CD4-positive, alpha-beta T cell treated with Interleukin-4 for 4 hours (primary cell): ENCODE measurements at regions not wholly inside any gene's neighbourhood (a gene's known extent, or its start where the extent isn't known, plus 50 kb on each side); places are given as distances from the start of the nearest gene placed in this dataset.

Experiments
- DNase-seq: peaks from one replicate; pipeline ENCODE4 v3.0.0-alpha.2; 2020

DNA sequence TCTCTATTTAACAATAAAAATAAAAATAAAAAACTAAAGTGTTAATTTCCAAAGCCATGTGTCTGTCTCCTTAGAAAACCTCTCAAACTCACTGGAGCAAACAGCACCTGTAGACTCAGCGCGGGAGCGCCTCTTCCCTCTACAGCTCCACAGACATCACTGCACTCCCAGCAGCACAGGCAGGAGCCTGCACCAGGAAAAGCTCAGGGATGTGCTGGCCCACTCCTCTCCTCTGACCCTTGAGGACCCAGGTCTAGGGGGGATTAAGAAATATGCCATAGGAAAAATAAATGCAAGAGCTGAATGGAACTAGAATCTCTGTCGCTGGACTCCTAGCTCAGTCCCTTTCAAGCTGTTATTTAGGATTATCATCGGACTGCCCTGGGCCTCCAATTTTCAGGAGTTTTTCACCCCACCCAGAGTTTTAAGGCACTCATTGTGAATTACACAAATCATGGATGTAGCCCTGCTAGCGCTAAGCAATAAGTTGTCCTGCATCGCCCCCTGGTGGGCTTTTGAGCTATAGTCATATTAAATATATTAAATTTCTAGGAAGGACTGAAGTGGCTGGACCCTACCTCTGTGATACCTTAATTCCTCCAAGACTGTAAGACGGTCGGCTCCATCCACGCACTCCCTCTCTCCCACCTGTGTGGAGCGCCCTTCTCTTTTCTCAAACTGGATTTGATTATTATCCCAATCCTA, 333.9 kb downstream of the UQCRFS1 start:
- DNase-seq, result peak; percentile 47

DNA sequence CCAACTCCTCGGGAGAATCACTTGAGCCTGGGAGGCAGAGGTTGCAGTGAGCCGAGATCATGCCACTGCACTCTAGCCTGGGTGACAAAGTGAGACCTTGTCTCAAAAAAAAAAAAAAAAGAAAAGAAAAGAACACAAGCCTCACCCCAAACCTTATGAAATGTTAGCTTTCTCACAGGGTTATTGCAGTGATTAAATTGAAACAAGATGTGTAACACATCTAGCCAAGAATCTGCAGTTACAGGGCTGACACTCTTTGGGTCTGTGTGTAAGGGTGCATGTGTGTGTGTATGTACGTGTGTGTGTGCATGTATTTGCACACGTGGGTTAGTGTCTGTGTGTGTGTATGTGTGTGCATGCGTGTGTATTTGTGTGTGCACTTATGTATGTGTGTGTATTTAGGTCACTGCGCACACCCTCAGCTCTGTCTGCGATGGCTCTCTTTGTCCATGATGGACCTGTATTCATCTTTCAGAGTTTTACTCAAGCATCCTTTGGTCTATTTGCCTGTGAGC, 336.3 kb downstream of the UQCRFS1 start:
- DNase-seq, result no peak

DNA sequence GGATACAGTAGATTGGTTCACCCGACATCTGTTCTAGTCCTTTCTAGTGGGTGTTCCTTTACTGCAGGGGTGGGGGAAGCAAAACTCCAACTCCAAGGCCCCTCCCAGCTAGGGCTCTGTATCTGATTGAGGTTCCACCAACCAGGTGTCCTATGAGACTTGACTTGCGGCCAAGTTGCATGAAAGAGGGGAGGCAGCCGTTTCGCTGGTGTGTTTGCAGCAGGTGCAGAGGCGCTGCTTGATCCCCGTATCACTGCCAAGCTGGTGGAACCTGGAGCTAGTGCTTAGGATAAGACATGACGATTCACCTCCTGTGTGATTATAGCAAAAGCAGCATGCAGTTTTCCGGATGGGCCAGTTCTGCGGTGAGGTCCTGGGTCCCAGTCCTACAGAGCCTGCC, 338.2 kb downstream of the UQCRFS1 start:
- DNase-seq, result no peak

DNA sequence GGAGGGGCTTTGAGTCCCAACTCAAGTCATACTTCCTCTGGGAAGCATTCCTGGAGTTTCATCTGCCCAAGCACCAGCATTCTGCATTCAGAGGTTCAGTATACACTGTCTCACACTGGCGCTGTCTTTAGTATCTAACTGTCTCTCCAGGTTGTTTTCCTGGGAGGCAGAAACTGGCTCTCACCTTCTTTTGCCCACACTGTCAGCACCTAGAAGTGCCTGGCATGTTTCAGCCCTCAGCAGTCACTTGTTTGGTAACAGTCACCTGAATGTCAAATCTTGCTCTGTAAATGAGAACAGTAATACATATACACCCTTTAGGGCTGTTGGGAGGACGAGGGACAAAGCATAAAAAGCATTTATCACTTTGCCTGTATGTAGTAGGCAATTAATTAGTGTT, 339.6 kb downstream of the UQCRFS1 start:
- no peak for DNase-seq

DNA sequence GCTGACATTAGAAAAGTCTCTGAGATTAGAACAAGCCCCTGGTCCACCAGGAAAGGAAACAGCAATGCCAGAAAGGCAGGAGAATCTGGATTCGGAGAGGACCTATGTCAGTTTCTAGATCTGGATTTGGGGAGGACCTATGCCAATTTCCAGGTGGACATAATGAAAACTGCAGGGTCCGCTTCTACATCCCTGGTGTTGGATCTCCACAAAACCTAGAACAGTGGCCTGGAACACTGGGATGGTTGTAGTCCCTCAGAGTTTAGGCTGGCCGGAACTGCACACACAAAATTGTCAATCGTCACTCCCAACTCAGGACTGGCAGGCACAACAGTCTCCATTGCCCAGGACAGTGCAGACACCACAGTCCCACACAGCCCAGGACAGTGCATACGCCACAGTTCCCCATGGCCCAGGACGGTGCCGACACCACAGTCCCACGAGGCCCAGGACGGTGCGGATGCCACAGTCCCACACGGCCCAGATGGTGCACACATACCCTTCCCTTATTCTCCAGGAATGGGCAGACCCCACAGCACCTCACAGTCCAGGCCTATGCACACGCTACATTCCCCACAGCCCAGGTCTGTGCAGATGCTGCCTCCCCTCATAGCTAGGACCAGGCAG, 341.7 kb downstream of the UQCRFS1 start:
- DNase-seq, result no peak

DNA sequence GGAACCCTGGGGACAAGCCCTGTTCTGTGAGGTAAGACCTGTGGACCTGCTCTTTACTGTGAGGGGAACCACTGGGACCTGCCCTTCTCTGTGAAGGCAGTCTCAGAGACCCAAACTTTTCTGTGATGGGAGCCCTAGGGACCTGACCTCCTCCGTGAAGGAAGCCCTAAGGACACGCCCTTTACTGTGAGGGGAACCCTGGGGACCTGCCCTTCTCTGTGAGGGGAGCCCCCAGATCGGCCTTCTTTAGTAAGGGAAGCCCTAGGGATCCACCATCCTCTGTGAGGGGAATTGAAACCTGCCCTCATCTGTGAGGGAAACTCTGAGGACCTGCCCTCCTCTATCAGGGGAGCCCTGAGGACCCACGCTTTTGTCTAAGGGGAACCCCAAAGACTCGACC, 343.5 kb downstream of the UQCRFS1 start:
- no peak for DNase-seq

DNA sequence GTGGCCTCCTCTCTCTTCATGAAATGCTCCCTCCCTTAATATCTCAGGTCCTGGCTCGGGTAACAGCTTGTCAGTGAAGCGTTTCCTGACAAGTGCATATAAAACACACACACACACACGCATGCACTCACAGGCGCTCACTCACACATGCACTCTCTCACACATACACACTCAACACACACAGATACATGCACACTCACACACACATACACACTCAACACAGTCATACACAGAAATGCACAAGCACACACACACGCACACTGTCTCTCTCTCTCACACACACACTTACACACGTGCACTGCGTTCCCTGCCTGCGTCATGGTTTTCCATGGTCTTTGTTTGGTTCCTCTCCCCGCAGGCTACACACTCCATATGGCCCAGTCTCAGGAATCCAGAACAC, 344.1 kb downstream of the UQCRFS1 start:
- DNase-seq, result no peak

DNA sequence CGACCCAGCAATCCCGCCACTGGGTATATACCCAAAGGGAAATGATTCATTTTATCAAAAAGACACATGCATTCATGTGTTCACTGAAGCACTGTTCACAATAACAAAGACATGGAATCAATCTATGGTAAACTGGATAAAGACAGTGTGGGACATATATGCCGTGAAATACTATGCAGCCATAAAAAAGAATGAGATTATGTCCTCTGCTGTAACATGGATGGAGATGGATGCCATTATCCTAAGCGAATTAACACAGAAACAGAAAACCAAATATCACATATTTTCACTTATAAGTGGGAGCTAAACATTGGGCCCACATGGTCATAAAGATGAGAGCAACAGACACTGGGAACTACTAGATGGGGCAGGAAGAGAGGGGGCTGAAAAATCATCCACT, 345.0 kb downstream of the UQCRFS1 start:
- DNase-seq, result no peak

DNA sequence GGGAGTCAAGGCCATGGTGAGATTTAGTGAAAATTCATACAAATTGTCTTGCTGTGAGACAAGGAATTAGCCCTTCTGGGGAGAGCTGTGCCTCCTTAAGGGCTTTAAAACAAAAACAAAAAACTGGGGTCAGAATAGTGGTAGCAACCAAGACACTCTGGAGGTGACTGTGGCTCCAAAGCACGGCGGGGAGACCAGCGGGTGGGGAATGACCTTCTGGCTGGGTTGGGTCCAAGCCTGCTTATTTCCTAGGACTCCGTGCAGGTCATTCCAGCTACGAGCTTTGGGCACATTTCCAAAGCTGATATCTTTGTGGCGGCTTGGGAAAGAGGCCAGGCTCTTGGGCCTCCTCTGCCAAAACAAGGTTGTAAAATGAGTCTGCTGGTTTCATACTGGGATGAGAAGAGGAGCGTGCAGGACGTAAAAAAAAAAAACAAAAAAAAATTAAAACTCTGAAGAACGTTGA, 348.3 kb downstream of the UQCRFS1 start:
- no peak for DNase-seq

DNA sequence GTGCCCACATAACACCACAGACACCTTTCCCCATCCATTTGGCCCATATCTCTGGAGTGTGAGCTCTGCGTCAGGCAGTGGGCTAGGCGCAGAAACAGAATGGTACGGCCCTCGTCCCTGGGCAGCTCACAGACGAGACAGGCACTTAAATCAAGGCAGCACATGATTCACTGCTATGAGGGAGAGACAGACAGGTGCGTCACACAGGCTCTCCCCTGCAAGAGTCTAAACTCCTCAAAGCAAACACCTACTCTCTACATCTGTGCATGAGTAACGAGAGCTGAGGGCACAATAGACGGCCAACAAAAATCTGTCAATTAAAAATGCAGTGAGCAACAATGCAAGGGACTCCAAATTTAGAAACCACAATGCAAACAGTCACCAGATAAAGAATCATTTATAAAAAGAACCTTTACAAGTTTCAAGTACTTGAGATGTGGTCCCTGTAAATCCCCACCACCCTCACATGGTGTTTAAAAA, 348.9 kb downstream of the UQCRFS1 start:
- no peak for DNase-seq

DNA sequence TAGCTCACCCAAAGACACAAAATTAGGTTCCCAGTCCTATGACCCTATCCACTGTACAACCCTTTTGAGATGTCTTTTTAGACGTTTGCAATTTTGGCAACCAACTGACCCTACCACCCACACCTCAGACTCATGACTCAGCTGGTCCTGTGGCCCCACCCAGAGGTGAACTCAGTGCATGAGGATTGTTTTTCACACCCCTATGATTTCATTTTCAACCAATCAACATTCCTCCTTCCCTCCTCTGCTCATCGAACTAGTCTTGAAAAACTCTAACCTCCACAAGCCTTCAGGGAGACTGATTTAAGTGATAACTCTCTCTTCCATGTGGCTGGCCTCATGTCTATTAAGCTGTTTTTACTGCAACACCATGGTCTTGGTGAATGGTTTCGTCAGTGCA, 350.7 kb downstream of the UQCRFS1 start:
- no peak for DNase-seq

DNA sequence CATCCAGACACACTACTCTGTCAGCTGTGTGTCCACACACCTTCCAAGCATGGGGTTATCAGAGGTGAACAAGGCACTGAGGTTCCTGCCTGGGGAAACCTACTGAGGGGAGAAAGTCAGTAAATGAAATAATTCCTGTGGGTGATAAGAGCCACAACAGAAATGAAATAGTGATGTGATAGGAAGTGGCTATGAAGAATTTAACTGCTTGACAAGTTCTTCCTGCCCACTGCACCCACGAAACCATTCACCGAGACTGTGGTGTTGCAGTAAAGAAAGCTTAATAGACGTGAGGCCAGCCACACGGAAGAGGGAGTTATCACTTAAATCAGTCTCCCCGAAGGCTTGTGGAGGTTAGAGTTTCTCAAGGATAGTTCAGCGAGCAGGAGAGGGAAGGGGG, 353.1 kb downstream of the UQCRFS1 start:
- no peak for DNase-seq

DNA sequence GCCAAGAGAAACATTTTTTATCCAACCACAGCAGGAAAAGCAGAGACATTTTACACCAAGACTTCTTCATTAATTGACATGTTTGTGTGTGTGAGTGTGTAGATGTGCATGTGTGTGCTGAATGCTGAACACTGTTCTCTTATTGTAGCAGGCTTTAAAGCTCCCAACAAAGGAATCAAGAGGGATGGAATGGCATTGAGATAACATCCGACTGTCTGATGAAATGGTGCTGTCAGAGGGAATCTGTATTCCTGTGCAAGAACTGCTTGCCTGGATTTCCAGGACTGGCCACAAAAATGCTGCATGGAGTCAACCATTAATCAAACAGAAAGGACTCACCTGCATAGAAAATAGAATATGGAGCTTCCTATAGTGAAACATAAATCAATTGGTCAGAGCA, 354.0 kb downstream of the UQCRFS1 start:
- no peak for DNase-seq

DNA sequence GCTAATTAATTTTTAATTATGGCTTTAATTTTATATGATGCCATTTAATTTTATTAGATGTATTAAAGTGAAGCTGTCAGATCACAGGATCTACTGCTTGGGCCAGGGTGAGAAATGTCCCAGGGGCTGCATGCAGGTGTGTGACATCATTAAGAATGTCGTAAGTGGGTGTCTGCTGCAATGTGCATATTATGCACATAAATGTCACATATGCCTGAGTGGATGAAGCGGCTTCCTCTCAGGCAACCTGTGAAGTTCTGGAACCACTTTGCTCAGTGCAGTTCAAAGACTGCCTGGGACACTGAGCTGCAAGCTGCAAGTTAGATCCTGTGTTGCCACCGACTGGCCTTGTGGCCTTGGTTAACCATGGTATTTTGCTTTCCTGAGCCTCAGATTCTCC, 355.0 kb downstream of the UQCRFS1 start:
- DNase-seq, result no peak

DNA sequence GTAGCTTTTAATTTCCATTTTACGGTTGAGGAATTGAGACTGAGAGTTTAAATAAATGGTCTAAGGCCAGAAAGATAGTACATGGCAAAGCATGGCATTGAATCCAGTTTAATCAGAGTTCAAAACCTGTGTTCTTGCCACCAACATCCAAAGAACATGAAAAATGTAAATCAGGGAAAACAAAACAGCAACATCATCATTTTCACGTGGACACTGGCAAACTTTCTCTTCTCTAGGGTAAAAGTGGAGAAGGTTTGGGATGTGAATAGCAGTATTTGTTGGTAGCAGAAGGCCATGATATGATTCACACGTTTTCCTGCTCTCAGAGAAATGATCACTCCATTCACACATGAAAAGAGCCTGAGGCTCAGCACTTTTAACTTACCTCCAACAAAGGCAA, 357.7 kb downstream of the UQCRFS1 start:
- no peak for DNase-seq

DNA sequence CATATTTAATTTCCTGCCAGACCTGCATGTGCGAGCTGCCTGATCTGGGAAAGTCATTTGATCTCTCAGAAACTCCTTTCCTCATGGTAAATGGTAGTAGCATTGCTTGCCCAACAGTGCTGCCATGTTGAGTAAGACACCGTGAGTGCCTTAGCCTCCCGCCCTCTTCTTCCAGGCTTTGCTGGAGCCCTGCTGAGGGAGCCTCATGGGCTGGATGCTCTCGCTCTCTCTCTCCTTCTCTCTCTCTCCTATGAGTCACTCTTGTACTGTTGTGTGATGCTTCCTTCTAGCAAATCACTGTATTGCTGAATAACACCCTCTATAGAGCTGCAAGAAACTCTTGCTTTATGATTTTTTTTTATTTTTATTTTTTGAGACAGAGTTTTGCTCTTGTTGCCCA, 365.5 kb downstream of the UQCRFS1 start:
- no peak for DNase-seq

DNA sequence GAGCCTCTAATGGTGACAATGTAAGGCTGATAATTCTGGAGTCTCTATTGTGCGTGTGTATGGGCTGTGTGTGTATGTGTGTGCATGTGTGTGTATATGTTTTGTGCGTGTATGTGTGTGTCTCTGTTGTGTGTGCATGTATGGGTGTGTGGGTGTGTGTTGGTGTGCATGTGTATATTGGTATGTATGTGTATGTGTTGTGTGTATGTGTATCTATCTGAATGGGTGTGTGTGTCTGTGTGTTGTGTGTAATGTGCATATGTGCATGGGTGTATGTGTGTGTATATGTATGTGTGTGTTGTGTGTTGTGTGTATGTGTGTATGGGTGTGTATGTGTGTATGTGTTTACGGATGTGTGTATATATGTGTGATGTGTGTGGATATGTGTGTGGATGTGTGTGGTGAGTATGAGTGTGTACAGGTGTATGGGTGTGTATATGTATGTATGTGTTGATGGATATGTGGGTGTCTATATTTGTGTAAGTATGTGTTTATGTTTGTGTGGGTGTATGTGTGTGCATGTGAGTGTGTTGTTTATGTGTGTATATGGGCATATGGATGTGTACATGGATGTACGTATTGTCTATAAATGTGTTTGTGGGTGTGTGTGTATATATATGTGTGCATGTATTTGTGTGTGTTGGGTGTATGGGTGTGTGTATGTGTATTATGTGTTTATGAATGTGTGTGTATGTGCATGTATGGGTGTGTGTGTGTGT, 366.7 kb downstream of the UQCRFS1 start:
- no peak for DNase-seq

DNA sequence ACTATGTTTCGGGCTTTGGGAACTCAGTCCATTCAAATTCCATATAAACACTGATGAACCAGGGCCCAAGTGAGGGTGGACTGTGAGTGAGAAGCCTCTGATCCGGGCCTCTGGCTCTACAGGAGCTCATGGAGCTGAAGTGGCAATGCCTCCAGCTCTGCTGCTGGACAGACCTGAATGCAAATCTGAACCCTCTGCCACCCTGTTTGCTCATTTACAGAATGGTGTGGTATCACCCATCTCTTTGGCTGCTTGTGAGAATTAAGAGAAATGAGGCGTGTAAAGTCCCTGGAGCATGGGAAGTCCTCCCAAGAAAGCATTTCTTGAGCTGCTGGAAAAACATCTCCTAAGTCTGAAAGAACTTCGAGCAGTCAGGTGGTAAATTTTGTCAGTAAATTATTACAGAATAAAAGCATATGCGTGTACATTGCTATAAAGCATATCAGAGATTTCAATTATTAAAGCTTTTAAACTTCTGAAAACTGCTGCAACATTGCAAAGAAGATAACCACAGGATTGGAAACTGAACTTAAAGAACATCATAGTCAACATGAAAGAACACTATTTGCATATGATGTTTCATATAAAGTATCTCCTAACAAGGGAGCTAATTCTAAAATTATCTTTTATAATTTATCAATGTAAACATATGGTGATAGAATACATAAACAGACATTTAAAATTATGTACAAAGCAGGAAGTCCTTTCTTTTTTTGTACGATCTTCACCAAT, 369.0 kb downstream of the UQCRFS1 start:
- DNase-seq, result no peak

DNA sequence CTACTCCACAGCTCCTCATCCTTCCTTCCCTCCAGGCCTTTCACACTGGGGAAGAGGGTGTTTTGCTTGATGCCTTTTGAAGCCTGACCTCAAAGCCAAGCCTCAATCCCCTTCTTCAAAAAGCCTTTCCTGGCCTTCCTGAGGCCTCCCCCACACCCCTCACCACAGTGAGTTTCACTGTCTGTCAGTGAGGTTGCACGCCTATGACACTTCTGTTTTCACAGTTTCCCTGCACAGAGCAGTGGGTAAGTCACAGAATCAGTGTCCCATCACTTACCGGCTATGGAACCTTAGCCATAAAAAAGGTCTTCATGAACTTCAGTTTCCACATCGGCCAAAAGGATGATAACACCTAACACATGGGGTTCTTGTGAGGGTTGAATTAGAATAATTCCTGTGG, 371.4 kb downstream of the UQCRFS1 start:
- DNase-seq, result no peak

DNA sequence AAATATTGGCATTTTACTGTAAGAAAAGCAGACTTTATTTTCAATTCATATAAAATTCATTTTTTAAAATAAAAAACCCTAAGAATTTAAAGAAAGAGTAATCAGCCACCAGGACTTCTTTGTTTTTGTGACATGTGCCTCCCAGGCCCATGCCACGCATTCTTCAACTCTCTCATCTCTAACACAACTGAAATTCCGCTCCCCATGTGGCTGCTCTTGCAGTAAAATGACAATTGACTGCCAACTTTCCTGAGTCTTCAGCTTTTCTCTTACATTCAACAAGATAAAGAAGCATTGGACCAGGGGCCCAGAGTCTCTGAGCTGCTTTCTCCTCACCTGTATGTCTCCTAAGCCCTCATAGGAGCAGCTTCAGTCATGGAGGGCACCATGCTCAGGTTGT, 372.1 kb downstream of the UQCRFS1 start:
- no peak for DNase-seq

DNA sequence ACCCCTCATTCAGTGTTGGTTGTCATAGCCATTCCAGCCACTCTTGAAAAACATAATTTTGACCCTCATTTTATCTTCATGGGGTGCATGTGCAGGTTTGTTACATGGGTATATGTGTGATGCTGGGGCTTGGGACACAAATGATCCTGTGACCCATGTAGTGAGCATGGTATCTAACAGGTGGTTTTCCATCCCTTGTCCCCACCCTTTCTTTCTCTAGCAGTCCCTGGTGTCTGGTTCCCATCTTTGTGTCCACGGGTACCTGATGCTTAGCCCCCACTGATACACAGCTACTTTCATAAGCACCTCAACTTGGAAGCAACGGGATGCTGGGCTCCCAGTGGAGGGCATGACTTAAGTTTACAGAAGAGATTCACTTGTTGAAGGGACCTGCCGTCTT, 373.5 kb downstream of the UQCRFS1 start:
- DNase-seq, result no peak

DNA sequence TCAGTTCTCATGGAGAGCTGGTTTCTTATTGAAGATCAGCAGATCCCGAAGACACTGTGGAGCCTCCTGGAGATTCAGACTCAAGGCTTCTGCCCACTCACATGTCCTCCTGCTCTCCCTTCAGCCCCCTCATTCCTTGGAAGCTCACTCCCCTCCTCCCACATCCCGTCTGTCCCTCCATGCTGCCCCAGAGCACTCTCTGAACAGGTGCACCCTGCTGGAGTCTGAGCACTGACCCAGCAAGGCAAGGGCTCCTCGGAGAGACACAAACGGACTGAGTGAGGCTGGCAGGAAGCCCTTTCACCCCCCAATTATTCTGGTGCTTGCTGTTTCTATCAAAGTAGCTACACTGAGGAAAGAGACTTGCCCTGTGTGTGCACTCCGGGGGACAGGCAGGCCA, 374.0 kb downstream of the UQCRFS1 start:
- DNase-seq, result no peak

DNA sequence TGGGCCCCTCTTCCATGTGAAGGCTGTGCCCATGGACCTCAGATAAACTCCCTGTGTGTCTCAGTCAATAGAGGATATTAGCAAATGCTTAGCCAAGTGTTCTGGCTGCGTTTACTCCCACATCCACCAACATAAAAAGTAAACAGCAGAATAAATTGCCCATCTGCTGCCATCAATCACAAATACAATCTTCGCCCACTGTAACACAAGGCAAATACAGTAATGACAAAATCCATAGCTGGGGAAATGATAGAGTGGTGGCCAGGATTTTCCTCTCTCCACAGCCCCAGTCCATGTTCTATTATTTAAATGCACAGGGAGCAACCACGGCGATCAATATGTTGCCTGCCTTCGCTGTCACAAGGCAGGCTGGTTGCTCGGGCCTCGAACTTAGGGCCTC, 376.5 kb downstream of the UQCRFS1 start:
- no peak for DNase-seq
